Stimulated activated CD8-positive, alpha-beta memory T cell treated with anti-CD3 and anti-CD28 coated beads, Interleukin-4, amount 100 ng/mL, for 48 hours (primary cell): ENCODE measurements at regions not wholly inside any gene's neighbourhood (a gene's known extent, or its start where the extent isn't known, plus 50 kb on each side); places are given as distances from the start of the nearest gene placed in this dataset.

Experiments used
- DNase-seq: peaks from one replicate; pipeline ENCODE4 v3.0.0-alpha.2; 2020

DNA sequence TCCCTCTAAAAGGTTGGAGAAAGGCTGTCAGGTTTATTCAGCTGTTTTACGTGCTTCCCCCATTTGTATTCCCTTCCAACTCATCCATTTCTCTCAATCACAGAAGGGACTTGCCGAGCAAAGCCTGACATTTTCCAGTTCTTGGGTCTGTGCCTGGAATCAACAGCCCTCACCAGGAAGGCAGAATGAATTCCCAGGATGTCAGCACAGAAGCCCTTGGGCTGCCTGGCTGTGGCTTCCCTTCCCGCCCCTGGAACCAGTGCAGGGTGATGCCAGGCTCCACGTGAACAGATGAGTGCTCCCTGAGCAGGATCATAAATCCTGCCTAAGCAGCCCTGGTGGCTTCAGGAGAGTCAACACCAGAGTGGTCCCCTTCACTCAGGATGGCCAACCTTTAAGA lies 86.1 kb upstream of the CD83 start:
- no peak for DNase-seq

- no peak for DNase-seq
Observed at GRCh38 chr6:14035071-14035847, 82.3 kb upstream of the CD83 start.

- DNase-seq, result no peak
Observed at GRCh38 chr6:14035874-14036273, 81.7 kb upstream of the CD83 start.

DNA sequence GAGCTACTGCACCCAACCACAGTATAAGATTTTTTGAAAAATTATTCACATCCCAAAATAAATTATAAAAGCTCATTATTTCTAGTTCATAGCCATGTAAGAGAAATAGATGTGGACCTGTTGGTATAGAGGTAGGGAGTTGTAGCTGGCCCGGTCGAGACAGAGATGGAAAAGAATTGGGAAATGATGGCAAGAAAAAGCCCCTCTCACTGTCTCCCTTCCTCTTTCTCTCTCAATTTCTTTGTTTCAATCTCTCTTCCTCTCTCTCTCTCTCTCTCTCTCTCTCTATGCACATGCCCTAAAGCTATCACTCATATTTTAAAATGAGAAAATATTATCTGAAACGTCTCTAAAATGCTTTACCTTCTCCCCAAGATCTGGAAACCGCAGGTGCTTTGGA lies 80.7 kb upstream of the CD83 start:
- no peak for DNase-seq

DNA sequence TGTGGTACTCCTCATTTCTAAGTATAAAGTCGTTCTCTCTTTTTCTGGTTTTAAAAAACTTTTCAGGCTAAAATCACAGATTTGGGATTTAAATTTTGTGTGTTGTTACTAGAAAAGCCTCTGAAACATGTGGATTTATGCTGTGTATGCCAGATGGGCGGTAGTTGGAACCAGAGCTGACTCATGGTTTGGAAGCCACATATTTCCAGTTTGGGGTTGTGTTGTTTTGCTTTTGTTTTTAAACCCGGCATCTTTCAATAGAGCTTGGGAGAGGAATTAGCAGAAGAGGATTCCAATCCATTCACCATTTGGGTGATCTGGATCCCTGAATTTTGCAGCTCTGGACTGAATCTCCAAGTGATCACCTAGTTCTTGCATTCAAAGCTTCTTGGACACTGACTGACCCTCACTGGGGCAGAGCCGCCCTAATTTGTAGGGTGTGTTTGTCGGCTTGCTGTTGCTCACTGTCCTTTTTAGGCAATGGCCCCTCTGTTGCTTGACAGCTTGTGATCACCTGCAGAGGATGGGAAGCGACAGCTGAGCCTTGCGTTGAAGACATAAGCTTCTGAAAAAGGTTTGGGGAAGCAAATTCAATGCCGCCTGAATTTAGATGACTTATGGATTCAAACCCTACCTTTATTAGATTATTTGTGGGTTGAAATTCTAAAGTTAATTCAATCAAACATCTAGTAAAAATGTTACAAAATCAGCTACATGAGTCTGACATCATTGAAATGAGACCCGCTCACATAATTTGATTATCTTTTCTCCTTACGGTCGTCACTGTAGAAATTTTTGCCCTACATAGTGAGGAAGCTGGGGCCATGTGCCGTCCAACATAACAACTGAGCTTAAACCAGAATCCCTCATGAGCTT lies 79.9 kb upstream of the CD83 start:
- no peak for DNase-seq

- no peak for DNase-seq
Observed at GRCh38 chr6:14038467-14039437, 78.8 kb upstream of the CD83 start.

DNA sequence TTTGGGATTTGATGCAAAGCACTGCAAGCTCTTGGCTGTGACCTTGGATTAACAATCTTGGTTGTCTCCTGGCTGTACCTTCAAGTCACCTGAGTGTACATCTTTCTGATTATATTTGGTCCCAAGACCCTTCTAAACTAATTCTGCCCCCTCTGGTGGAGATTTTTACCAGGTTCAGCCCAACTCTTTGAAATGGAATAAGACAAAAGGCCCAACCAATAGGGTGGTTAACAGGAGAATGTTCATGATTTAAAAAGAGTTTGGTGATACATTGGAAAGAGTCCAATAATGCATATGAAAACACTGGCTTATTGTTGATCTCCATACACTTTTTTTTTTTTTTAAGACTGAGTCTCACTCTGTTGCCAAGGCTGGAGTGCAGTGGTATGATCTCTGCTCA lies 77.5 kb upstream of the CD83 start:
- DNase-seq, result no peak

DNA sequence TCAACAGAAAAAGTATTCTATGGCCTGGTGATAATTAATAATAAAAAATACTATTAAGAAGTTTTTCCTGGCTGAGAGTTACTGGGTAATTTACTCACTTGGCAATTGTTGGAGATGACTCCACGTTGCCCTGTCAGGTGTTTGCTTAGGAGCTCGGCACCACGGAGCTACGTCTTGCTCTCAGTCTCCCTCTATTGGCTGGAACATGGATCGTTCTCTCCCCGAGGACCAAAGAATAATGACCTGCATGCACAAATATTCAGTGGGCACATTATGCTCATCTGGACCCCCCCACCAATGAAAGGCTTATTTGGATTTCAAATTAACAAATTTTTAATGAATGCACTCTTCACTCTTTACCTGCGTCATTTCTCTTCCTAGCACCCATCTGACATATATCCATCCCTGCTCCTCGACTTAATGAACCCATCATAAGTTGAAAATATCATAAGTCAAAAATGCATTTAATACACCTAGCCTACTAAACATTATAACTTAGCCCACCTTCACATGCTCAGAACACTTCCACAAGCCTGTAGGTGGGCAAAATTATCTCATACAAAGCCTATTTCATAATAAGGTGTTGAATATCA lies 71.0 kb upstream of the CD83 start:
- peak; percentile 50 for DNase-seq

- DNase-seq, result no peak
Observed at GRCh38 chr6:14047151-14047740, 70.3 kb upstream of the CD83 start.

GRCh38 chr6:14048837-14049236 lies 68.7 kb upstream of the CD83 start:
- DNase-seq, result no peak

- DNase-seq, result no peak
Observed at GRCh38 chr6:14051355-14051754, 66.2 kb upstream of the CD83 start.

- DNase-seq, result no peak
Observed at GRCh38 chr6:14053811-14054210, 63.8 kb upstream of the CD83 start.

DNA sequence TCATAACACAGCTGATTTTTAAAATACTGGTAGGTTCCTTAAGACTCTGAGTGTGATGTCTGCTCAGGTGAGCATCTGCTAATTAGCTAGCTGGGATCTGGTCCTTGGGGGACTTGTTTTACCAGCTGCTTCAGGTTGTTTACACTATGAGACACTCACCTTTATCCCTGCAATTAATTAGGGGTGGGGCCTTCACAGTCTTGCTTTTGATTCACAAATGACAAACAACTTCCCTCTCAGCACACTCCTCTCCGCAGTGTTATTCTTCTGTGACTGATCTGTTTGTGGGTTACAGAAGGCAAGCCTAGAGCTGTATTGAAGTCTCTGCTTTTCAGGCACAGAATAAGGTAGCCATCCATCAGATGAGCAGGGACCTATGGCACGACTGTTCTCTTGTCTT lies 62.0 kb upstream of the CD83 start:
- no peak for DNase-seq

GRCh38 chr6:14058029-14058695 lies 59.4 kb upstream of the CD83 start:
- DNase-seq, result no peak

DNA sequence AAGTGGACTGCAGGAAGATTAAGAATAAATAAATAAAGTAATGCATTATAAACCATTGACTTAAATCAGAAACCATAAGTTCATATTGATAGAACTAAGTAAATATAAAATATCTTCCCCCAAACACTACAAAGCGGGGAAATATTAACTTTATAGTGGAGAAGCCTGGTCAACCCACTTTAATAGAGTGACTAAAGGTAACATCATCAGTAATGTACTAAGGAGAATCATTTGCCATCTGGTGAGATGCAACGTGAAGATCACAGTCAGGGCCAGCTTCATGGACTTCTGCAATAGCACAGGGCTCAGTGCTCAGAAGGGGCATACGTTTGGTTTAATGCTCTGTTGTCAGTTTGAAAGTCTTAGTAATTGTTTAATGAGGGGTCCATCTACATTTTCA lies 58.8 kb upstream of the CD83 start:
- DNase-seq, result no peak

DNA sequence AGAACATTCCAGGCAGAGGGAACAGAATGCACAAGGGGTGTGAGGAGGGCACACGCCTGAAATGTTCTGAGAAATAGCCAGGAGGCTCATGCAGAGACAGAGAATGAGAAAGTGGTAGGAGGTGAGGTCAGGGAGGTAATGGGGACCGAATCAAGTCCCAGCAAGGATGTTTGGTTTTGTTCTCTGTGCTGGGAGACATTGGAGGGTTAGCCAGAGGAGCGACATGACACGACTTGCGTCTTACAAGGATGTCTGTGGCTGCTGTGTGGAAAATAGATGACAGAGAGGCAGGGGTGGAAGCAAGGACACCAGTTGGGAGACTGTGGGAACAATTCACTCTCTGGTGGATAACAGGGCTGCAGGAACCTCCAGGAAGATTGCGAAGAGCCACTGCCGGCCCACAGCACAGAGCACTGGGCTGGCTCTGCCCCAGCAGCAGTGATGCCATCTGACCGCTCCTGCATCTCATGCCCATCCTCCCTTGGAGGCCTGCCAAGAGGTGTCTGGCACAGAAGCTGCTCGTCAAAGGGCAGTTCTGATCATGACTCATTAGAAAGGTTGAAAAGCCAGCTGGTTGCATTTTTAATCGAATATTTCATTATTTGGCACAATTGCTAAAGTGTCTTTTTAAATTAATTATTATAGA lies 57.7 kb upstream of the CD83 start:
- DNase-seq, result no peak

DNA sequence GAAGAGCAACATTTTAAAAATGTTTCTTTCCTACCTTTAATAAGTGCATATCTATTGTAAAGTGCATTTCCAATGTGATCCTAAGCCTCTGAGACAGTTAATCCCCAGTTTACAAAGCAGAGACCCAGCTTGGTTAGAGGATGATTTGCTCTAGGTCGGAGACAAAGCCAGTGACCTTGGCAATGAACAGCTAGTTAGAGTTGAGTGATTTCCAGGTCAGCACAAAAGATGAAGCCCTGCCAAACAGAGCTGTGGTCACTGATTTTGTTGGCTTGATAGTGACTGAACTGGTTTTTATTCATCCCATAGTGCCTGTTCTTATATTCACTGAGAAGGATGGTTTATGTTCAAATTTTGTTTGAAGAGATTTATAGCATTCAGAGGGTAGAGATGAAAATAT lies 56.6 kb upstream of the CD83 start:
- DNase-seq, result no peak

GRCh38 chr6:14061643-14062042 lies 55.9 kb upstream of the CD83 start:
- no peak for DNase-seq

GRCh38 chr6:14062345-14063029 lies 55.1 kb upstream of the CD83 start:
- no peak for DNase-seq

DNA sequence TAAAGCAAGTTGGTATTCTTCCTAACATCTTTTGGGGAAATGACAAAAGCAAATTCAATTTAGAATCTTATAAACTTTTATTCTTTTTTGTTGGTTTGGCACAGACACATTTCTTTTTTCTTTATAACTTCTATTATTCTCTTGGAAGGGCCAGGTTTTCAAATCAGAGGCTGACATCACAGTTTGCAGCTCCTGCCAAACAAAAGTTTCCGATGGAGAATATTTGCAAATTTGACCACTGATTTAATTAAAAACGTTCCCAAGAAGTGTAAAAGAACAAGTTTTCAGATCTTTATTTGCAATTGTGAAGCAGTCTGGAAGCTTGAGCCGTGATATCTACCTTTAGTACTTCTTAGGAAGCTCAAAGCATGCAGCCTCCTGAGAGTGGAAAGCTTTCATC lies 53.8 kb upstream of the CD83 start:
- DNase-seq, result no peak

DNA sequence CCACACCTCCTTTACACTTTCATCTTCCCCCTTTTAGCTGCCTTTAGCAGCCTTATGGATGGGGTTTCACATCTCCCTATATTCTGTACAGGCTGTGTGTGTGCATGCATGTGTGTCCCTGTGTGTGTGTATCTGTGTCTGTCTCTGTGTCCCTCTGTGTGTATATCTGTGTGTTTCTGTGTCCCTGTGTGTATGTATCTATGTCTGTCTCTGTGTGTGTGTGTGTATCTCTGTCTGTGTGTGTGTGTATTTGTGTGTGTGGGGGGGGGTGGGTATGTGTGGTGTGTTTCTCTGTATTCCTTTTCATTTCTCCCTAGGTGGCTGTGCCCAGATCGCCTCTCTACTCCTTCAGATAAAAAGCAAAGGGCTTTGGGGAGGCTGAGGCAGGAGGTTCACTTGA lies 52.2 kb upstream of the CD83 start:
- no peak for DNase-seq
